ENCODE measurements at regions not wholly inside any gene's neighbourhood (a gene's known extent, or its start where the extent isn't known, plus 50 kb on each side); places are given as distances from the start of the nearest gene placed in this dataset.

- no peaks in the 10 kb centered on the region for H3K23me2 ChIP-seq (ENCODE audit: low read depth, low read length)
- no peak overlapping the region for H4K5ac ChIP-seq (ENCODE audit: insufficient read length, low read depth, low read length)
- H2BK5ac ChIP-seq (ENCODE audit: low read depth, low read length), result no peak overlapping the region
- no peak overlapping the region for H3K56ac ChIP-seq (replicated peaks; ENCODE audit: insufficient read length, low read depth, low read length)
- no peak overlapping the region for H3K9ac ChIP-seq (replicated peaks in 1 of 4; ENCODE audit: extremely low read depth in 1 of 4, low read depth in 3 of 4, low read length in 3 of 4)
- no peak overlapping the region for H2AK5ac ChIP-seq (ENCODE audit: low read depth, low read length)
- no peak overlapping the region for H2BK120ac ChIP-seq (replicated peaks; ENCODE audit: low read depth, low read length)
- H4K20me1 ChIP-seq (replicated peaks in 1 of 2; ENCODE audit: control insufficient read depth in 1 of 2, insufficient read depth in 2 of 2, low read length in 2 of 2), result no peaks in the 10 kb centered on the region
- H3K4me3 ChIP-seq (ENCODE audit: extremely low read depth in 1 of 4, insufficient read depth in 2 of 4, low read depth in 3 of 4, low read length in 4 of 4), result no peak overlapping the region
- H3K4ac ChIP-seq (replicated peaks; ENCODE audit: insufficient read length, low read depth, low read length), result no peak overlapping the region
- no peaks in the 10 kb centered on the region for H3K36me3 ChIP-seq (ENCODE audit: control insufficient read depth in 2 of 4, insufficient read depth in 4 of 4, low read length in 3 of 4)
- CTCF ChIA-PET (ENCODE audit: partially characterized antibody), result no interaction called here
- no peak overlapping the region for H2BK12ac ChIP-seq (ENCODE audit: low read depth, low read length)
- H3K27ac ChIP-seq (ENCODE audit: low read depth, low read length), result no peak overlapping the region
- no peak overlapping the region for H3K18ac ChIP-seq (ENCODE audit: extremely low read depth, low read length)
- FAIRE-seq, result no peak
- H3K79me1 ChIP-seq (ENCODE audit: low read depth, low read length), result no peaks in the 10 kb centered on the region
- no peak overlapping the region for H4K8ac ChIP-seq (ENCODE audit: extremely low read depth, insufficient read depth, low read length)
- no peaks in the 10 kb centered on the region for H3K27me3 ChIP-seq (replicated peaks in 1 of 4; ENCODE audit: control insufficient read depth in 3 of 4, extremely low read depth in 1 of 4, insufficient read depth in 3 of 4, low read length in 3 of 4)
- H3K4me1 ChIP-seq (replicated peaks in 1 of 4; ENCODE audit: control insufficient read depth in 3 of 4, insufficient read depth in 4 of 4, low read length in 3 of 4), result no peaks in the 10 kb centered on the region
- TF ChIP-seq SIX5 (IDR thresholded peaks at IDR 0.05; ENCODE audit: low read depth, low read length), result no peak
- no peak for TF ChIP-seq TBP (IDR thresholded peaks at IDR 0.05; ENCODE audit: low read depth, low read length)
- no peak for TF ChIP-seq POU5F1 (IDR thresholded peaks at IDR 0.05; ENCODE audit: low read depth, low read length)
- TF ChIP-seq CTCF (IDR thresholded peaks at IDR 0.05; ENCODE audit: control extremely low read depth in 1 of 3, insufficient read depth in 1 of 3, low read depth in 1 of 3, low read length in 3 of 3), result no peak
- no peak for TF ChIP-seq EGR1 (IDR thresholded peaks at IDR 0.05; ENCODE audit: borderline replicate concordance, low read depth, low read length)
- TF ChIP-seq RFX5 (IDR thresholded peaks at IDR 0.05; ENCODE audit: borderline replicate concordance, low read depth, low read length), result no peak
- H2BK20ac ChIP-seq (ENCODE audit: low read length), result no peak overlapping the region
- no peak for DNase-seq (ENCODE audit: low read depth in 1 of 2, low spot score in 2 of 2)
- H3K9me3 ChIP-seq (ENCODE audit: insufficient read depth in 2 of 2, low read depth in 1 of 2, low read length in 1 of 2), result no peaks in the 10 kb centered on the region; a peak in 1 of 4 replicates
- POLR2A ChIA-PET (ENCODE audit: partially characterized antibody), result no interaction called here
- no peak overlapping the region for H2BK15ac ChIP-seq (ENCODE audit: low read length)
- H4K91ac ChIP-seq (replicated peaks; ENCODE audit: insufficient read length, low read length), result no peak overlapping the region
- H3K4me2 ChIP-seq (ENCODE audit: insufficient read depth in 1 of 2, low read depth in 2 of 2, low read length in 2 of 2), result no peak overlapping the region
- no peak overlapping the region for H3K23ac ChIP-seq (ENCODE audit: insufficient read length)
- 88% methylated on average over 4 of the region's 4 CpGs; no CpG with 5 or more reads in 1 of the 2 experiments for whole genome bisulfite sequencing, 2 experiments (ENCODE audit: extremely low coverage in 1 of 2, insufficient coverage in 1 of 2, insufficient read length in 1 of 2, insufficient replicate concordance in 2 of 2, low coverage in 1 of 2, low lambda C conversion rate in 2 of 2, missing lambda C conversion rate in 1 of 2)
- no peaks in the 10 kb centered on the region for H3K79me2 ChIP-seq (ENCODE audit: control insufficient read depth in 1 of 2, insufficient read depth in 2 of 2, low read length in 2 of 2)
- peak overlapping the region; percentile 56; the same call in 1 of the 2 replicates for H2AFZ ChIP-seq (ENCODE audit: low read length)
- H3K14ac ChIP-seq (ENCODE audit: insufficient read length), result no peak overlapping the region
Measured at GRCh38 chr4:175424111-175424510, 388.0 kb downstream of the GPM6A start.

Measured in H1 (cell line).